NCI-H774 (cell line): ENCODE measurements at regions not wholly inside any gene's neighbourhood (a gene's known extent, or its start where the extent isn't known, plus 50 kb on each side); places are given as distances from the start of the nearest gene placed in this dataset.

ENCODE experiments used
- DNase-seq: peaks from one replicate; lab custom pipeline; 2025; lab: John Stamatoyannopoulos, UW

DNA sequence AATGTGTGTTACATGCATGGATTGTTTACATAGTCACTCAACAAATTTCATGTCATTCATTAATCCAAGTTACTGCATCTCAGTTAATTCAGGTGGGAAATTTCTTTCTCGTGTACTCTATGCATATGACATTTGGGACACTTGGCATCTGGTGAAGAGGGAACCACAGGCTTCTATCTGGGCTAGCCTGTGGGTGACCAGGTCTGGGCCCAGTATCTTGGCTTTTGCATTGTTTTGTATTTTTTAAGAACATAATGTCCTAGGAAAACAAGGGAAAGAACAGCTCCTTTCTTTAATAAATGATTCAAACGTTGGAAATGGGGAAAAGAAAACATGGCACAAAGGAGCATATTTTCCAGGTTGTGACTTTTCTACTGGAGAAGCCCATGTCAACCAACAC lies 331.1 kb downstream of the WDR11 start:
- no peak for DNase-seq

- DNase-seq: no peak
Measured at GRCh38 chr10:121183236-121183635, 332.1 kb downstream of the WDR11 start.

- no peak for DNase-seq
Measured at GRCh38 chr10:121183707-121184106, 332.5 kb downstream of the WDR11 start.

- DNase-seq: no peak
Measured at GRCh38 chr10:121185816-121186455, 334.8 kb downstream of the WDR11 start.

- DNase-seq: no peak
Measured at GRCh38 chr10:121187391-121187790, 336.2 kb downstream of the WDR11 start.

- DNase-seq: no peak
Measured at GRCh38 chr10:121188005-121188404, 336.8 kb downstream of the WDR11 start.

DNA sequence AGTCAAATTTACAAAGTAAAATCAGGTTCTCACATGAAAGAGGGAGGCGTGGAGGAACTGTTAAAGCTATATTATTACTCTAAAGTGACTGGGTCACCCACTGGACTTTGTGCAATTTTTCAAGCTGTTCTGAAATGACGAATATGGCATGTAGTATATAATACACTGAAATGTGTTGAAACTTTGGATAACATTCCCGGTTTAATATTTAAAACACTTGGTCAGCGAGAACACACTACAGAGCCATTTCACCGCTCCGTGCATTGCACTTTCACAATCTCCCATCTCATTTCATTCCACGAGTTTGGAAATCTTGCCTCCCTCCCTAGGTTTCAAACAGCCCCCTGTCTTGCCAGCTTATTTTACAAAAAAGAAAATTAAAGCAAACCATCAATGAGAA lies 337.9 kb downstream of the WDR11 start:
- no peak for DNase-seq

GRCh38 chr10:121194696-121195523 lies 343.7 kb downstream of the WDR11 start:
- DNase-seq: no peak

GRCh38 chr10:121195524-121195910 lies 344.4 kb downstream of the WDR11 start:
- no peak for DNase-seq

GRCh38 chr10:121199081-121199480 lies 347.9 kb downstream of the WDR11 start:
- no peak for DNase-seq

DNA sequence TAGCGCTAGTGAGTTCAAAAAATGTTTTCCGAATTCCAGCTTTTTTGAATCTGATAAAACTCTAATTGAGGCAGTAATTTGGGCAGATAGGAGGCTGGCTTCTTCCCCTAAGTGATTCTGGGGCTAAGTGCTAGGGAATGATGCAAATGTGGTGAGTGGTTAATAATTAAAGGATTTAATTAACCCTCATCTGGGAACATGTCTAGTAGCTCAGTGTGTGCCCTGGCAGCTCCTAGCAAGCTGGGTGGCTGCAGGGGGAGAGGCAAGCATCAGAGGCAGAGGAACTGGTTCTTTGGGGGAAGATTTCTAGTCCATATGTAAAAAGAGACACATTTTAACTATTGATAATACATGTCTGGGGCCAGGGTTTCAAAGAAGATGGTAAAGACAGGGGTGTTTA lies 354.5 kb downstream of the WDR11 start:
- no peak for DNase-seq

DNA sequence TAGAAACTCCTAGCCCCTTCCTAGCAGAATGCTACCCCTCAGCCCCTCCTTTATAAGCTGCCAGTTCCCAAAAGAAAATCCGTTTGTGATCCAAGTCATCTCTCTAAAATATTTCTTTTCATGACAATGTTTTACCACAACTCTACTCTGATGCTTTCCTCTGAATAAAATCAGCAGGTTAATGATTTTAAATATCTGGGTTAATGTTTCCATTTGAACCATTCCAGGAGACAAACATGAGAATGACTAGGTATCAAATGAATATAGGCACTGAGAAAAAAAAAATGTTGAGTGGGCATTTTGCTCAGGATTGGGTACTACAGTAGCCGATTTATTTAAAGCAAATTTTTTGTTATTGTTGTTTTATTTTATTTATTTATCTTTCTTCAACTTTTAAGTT lies 360.3 kb downstream of the WDR11 start:
- no peak for DNase-seq

DNA sequence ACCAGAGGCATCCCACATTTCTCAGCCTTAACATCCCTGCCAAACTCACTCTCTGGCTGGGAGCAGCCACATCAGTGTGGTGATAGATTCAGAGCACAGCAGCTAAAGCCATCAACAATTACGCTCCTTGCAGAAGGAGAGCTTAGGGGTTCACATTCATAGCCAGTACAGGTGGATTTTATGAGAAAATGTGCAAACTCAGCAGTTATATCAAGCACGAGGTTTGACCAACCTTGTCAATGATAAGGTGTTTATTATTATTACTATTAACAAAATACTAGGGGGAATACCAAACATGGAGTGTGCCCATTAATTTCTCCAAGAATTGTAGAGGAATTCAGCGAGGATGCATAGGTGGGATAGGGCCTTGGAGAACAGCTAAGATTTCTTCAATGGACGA lies 362.3 kb downstream of the WDR11 start:
- no peak for DNase-seq

DNA sequence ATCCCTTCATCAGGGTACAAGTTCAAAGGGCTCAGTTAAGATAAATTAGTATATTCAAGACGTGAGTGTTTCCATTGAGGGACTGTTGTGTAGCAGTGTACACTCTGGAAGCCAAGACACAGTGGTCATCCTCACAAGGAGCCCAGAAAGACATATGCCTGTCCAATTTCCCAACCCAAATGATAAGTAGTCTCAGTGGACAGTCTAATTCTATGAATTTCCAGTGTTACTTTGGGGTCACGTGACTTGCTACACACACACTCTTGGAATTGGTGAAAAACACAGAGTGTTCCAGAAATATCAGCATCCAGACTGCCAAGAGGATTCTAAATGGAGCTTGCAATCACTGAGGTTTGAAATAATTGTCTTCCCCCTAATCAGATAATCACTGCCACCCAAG lies 365.1 kb downstream of the WDR11 start:
- no peak for DNase-seq

DNA sequence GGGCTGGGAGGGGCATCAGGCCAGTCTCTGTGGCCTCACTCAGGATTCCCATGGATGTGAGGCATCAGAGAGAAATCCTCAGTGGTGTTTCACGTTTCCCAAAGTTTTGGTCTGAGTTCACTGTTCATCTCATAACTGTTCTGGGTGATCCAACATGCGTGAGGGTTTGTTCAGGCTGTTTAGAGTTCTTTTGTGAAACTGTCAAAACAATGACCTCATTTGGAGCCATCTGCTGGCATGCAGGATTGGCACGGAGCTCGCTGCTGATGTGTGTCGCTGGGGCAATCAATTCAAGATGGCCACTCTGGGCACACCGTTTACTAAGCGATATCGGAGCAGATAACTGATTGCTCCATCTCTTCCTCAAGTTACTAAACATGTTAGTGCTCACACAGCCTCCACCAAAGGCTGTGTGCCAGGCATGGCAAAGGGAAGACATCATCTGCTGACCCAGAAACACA lies 365.6 kb downstream of the WDR11 start:
- DNase-seq: no peak

- no peak for DNase-seq
Measured at GRCh38 chr10:121217331-121217730, 366.2 kb downstream of the WDR11 start.

DNA sequence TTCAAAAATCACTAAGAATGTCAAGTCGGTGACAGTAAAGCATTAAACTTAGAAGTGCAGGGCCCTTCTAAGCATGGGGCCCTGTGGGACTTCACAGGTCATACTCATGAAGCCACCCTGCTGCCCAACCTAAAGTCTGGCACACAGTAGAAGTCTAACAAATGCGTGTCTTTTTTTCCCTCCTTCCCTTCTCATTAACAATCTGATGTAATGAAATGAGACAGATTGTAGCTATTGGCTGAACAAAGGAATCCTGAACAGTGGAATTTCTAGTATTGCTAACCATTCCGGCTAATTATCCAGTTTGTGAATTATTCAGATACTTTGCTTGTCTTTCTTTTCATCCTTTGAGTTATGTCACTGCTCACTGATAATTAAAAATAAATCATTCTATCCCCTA lies 369.9 kb downstream of the WDR11 start:
- DNase-seq: no peak

- DNase-seq: no peak
Measured at GRCh38 chr10:121221991-121222390, 370.8 kb downstream of the WDR11 start.

GRCh38 chr10:121222842-121223241 lies 371.7 kb downstream of the WDR11 start:
- no peak for DNase-seq

- DNase-seq: no peak
Measured at GRCh38 chr10:121231079-121231478, 367.2 kb downstream of the FGFR2 start.

DNA sequence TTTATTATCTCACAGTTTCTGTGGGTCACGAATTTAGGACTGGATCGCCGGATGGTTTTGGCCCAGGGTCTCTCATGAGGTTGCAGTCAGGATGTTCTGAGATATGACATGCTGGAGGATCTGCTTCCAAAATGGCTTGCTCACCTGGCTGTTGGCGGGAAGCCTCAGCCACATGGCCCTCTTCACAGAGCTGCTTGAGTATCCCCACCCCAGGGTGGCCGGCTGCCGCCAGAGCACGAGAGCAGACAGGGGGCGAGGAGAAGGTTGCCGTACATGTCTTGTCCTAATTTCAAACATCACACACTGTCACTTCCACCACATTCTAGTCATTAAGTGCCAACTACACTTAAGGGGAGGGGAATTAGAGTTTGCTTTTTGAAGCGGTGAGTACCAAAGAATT lies 365.8 kb downstream of the FGFR2 start:
- no peak for DNase-seq

DNA sequence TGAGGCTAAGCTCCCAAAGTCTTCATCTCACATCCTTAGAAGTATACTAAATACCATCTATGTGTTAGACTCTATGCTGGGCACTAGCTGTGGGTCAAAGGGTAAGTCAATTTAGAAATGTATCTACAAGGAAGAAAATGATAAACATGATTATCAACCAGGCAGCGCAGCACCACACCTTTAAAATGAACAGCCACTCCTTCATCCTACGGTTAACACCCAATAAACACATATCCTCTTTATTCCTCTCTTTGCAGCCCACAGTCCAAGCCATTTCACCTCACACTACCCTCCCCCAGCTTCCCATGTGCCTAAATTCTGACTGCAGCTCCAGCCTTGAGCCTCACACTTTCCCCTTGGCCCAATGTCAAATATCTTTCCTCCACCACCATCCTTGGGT lies 362.6 kb downstream of the FGFR2 start:
- no peak for DNase-seq

DNA sequence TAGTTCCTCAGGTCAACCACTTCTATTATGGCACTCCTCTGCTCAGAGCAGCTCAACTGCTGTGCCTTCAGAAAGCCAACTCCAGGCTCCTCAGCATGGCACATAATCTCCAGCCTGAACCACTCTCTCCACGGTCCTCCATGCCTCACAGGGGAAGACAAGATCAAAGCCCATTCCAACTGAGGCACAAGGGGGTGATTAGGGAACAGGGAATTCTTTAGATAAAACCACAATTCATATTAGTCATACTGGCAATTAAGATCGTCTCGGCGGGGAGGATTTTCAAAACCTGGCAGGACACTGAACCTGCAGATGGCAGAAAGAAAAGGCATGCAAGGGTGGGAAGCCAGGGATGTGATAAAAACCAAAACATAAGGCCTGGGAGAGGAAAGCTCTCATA lies 361.6 kb downstream of the FGFR2 start:
- DNase-seq: no peak

DNA sequence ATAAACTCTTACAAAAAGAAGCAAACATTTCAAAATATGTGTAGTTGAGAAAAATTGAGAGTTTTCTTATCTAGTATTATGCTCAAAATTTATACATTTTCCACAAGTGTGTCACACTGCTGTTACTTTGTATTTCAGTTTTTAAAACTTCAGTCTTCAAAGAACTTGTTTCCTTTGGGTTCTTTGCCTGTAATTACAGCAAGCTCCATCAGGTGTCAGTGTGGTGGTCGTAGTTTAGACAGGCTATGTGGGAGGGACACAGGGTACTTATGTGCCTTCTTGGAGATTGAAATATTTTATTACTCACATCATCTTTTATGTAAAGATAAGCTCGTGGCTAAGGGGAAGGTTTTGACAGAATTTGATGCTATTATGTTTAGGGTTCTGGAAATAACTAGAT lies 360.5 kb downstream of the FGFR2 start:
- no peak for DNase-seq
